HEK293 (cell line): ENCODE measurements at regions not wholly inside any gene's neighbourhood (a gene's known extent, or its start where the extent isn't known, plus 50 kb on each side); places are given as distances from the start of the nearest gene placed in this dataset.
"Not testable (repeated sequence)": the region's sequence is repeated elsewhere in the genome, so short reads cannot be mapped to it uniquely, and the experiment has no call there.

ENCODE experiments used
- CTCF ChIA-PET: fragments of 350-600 bp; formaldehyde crosslinking; extraction: SDS; loops from one replicate; lab custom pipeline; 2021; ENCODE audit warnings: antibody characterized with exemption; lab: Yijun Ruan, JAX
- POLR2A ChIA-PET: fragments of 300-600 bp; formaldehyde crosslinking; extraction: SDS; loops from one replicate; lab custom pipeline; 2020; ENCODE audit warnings: antibody characterized with exemption, inconsistent platforms; lab: Yijun Ruan, JAX
- H3K27ac ChIP-seq: fragments of 200-500 bp; sonication (Bioruptor generic); 2 replicates; pipeline ENCODE4 v1.5.1; 2014; ENCODE audit warnings: low read depth, low read length, control low read depth, inconsistent platforms; ENCODE audit errors: extremely low read depth
- H3K36me3 ChIP-seq, 2 experiments: fragments of 200-500 bp in 1 of 2; sonication (Bioruptor generic) in 1 of 2; 1 replicate in 1 of 2; 2 replicates in 1 of 2; pipeline ENCODE4 v1.5.1; 2014 to 2017; ENCODE audit warnings: inconsistent platforms in 2 of 2, low read length in 2 of 2; ENCODE audit not compliant: control insufficient read depth in 2 of 2, insufficient read depth in 1 of 2
- H3K4me1 ChIP-seq: fragments of 200-500 bp; sonication (Bioruptor generic); 2 replicates; pipeline ENCODE4 v1.5.1; 2014; ENCODE audit warnings: mild to moderate bottlenecking, low read length, inconsistent platforms; ENCODE audit not compliant: control insufficient read depth, insufficient read depth
- H3K4me3 ChIP-seq: 2 replicates; pipeline ENCODE4 v1.5.1; 2011; ENCODE audit warnings: low read depth, mild to moderate bottlenecking, control low read depth, low read length, moderate library complexity
- H3K9me3 ChIP-seq: fragments of 200-500 bp; sonication (Bioruptor generic); 2 replicates; pipeline ENCODE4 v1.5.1; 2014; ENCODE audit warnings: low read depth, low read length, inconsistent platforms; ENCODE audit not compliant: control insufficient read depth, insufficient read depth
- BCL11A ChIP-seq: fragments of 450-650 bp; formaldehyde crosslinking; IDR thresholded peaks from 2 replicates; pipeline ENCODE4 v1.5.1; 2016; ENCODE audit warnings: low read depth, missing biosample characterization, missing genetic modification characterization
- KLF16 ChIP-seq: fragments of 450-650 bp; formaldehyde crosslinking; IDR thresholded peaks from 2 replicates; pipeline ENCODE4 v1.5.1; 2017; ENCODE audit warnings: missing biosample characterization, missing genetic modification characterization
- ZNF223 ChIP-seq: fragments of 450-650 bp; formaldehyde crosslinking; IDR thresholded peaks from 2 replicates; pipeline ENCODE4 v1.5.1; 2016; ENCODE audit warnings: missing biosample characterization, missing genetic modification characterization
- ZNF391 ChIP-seq: fragments of 450-650 bp; formaldehyde crosslinking; IDR thresholded peaks from 2 replicates; pipeline ENCODE4 v1.5.1; 2016; ENCODE audit warnings: low read depth, missing biosample characterization, missing genetic modification characterization, borderline replicate concordance
- ZNF48 ChIP-seq: fragments of 450-650 bp; formaldehyde crosslinking; IDR thresholded peaks from 2 replicates; pipeline ENCODE4 v1.5.1; 2016; ENCODE audit warnings: missing biosample characterization, missing genetic modification characterization
- ZNF529 ChIP-seq: fragments of 450-650 bp; formaldehyde crosslinking; IDR thresholded peaks from 2 replicates; pipeline ENCODE4 v1.5.1; 2017; ENCODE audit warnings: missing genetic modification characterization, missing biosample characterization; ENCODE audit not compliant: insufficient replicate concordance
- ZNF560 ChIP-seq: fragments of 450-650 bp; formaldehyde crosslinking; IDR thresholded peaks from 2 replicates; pipeline ENCODE4 v1.5.1; 2017; ENCODE audit warnings: missing biosample characterization, missing genetic modification characterization, borderline replicate concordance
- ZNF654 ChIP-seq: fragments of 450-650 bp; formaldehyde crosslinking; IDR thresholded peaks from 2 replicates; pipeline ENCODE4 v1.5.1; 2016; ENCODE audit warnings: low read depth, missing biosample characterization, missing genetic modification characterization
- ZNF776 ChIP-seq: fragments of 450-650 bp; formaldehyde crosslinking; IDR thresholded peaks from 2 replicates; pipeline ENCODE4 v1.5.0; 2017; ENCODE audit warnings: missing biosample characterization, missing genetic modification characterization, borderline replicate concordance
- ZSCAN16 ChIP-seq: fragments of 450-650 bp; formaldehyde crosslinking; IDR thresholded peaks from 2 replicates; pipeline ENCODE4 v1.5.1; 2016; ENCODE audit warnings: missing biosample characterization, missing genetic modification characterization
- TF ChIP-seq, protein P1 (sequence below): sonication (generic); formaldehyde crosslinking; IDR thresholded peaks from 2 replicates; pipeline ENCODE4 v1.8.1; 2022; ENCODE audit warnings: mild to moderate bottlenecking, moderate library complexity, missing genetic modification reagents
- TF ChIP-seq, protein P2 (sequence below): fragments of 450-650 bp; formaldehyde crosslinking; IDR thresholded peaks from 2 replicates; pipeline ENCODE4 v1.5.1; 2016; ENCODE audit warnings: missing biosample characterization, missing genetic modification characterization
- TF ChIP-seq, protein P3 (sequence below): fragments of 450-650 bp; formaldehyde crosslinking; IDR thresholded peaks from 2 replicates; pipeline ENCODE4 v1.5.1; 2017; ENCODE audit warnings: missing biosample characterization, missing genetic modification characterization
- TF ChIP-seq, protein P4 (sequence below): fragments of 450-650 bp; formaldehyde crosslinking; IDR thresholded peaks from 2 replicates; pipeline ENCODE4 v1.5.1; 2017; ENCODE audit warnings: missing biosample characterization, missing genetic modification characterization
- TF ChIP-seq, protein P5 (sequence below): fragments of 450-650 bp; formaldehyde crosslinking; IDR thresholded peaks from 2 replicates; pipeline ENCODE4 v1.5.1; 2017; ENCODE audit warnings: missing biosample characterization, missing genetic modification characterization

DNA sequence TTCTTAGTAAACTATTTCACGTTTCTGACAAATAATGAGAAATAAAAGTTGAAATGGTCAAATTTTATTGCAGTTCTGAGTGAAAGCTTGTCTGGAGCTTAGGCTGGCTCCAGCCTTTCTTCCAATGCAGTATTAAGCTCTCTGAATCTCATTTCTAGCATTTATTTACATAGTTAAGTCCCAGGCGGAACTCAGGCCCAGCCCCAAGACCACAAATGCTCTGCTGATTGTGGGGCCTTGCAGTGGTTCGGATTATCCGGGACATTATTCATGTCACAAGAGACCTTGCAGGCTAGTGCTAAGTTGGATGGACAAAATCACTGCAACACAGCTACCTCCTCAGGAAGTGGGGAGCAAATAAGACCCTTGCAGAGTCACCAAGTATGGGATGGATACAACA, 2009.3 kb upstream of the CELF4 start:
- POLR2A ChIA-PET = no interaction called here
- no peaks in the 10 kb centered on the region for H3K4me1 ChIP-seq
- no peak overlapping the region for H3K4me3 ChIP-seq

DNA sequence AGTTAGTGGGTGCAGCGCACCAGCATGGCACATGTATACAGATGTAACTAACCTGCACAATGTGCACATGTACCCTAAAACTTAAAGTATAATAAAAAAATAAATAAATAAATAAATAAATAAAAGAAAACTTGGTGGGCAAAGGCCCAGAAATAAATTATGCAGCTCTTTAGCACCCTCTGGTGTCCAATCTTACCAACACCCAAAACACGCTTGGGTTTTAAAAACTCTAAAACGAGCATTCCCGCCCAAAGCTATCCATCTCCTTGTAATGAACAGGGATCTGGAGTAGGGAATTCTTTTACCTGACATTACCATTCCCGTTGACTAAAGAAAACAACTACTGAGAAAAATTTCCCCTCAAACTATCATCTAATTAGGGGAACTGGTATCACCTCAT, 2005.9 kb upstream of the CELF4 start:
- no peak overlapping the region for H3K4me3 ChIP-seq
- ChIA-PET POLR2A (no interaction called here), CTCF (no interaction called here)
- TF ChIP-seq ZSCAN16 (tag by site-specific recombination) = no peak
- peak; percentile 19; the same call in 1 of the 2 replicates for TF ChIP-seq ZNF654 (tag by site-specific recombination)
- no peak for TF ChIP-seq ZNF223 (tag by site-specific recombination)
- TF ChIP-seq, protein P1, sequence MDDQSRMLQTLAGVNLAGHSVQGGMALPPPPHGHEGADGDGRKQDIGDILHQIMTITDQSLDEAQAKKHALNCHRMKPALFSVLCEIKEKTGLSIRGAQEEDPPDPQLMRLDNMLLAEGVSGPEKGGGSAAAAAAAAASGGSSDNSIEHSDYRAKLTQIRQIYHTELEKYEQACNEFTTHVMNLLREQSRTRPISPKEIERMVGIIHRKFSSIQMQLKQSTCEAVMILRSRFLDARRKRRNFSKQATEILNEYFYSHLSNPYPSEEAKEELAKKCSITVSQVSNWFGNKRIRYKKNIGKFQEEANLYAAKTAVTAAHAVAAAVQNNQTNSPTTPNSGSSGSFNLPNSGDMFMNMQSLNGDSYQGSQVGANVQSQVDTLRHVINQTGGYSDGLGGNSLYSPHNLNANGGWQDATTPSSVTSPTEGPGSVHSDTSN = no peak
- TF ChIP-seq, protein P2, sequence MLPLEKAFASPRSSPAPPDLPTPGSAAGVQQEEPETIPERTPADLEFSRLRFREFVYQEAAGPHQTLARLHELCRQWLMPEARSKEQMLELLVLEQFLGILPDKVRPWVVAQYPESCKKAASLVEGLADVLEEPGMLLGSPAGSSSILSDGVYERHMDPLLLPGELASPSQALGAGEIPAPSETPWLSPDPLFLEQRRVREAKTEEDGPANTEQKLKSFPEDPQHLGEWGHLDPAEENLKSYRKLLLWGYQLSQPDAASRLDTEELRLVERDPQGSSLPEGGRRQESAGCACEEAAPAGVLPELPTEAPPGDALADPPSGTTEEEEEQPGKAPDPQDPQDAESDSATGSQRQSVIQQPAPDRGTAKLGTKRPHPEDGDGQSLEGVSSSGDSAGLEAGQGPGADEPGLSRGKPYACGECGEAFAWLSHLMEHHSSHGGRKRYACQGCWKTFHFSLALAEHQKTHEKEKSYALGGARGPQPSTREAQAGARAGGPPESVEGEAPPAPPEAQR (tag by site-specific recombination) = no peak
- H3K36me3 ChIP-seq = no peaks in the 10 kb centered on the region
- H3K4me1 ChIP-seq = no peaks in the 10 kb centered on the region
- H3K9me3 ChIP-seq = no peaks in the 10 kb centered on the region
- H3K27ac ChIP-seq = no peak overlapping the region

More for the DNA sequence above, 2009.3 kb upstream of the CELF4 start:
- TF ChIP-seq KLF16 (tag by site-specific recombination) = no peak
- no peak for TF ChIP-seq ZNF560
- no peak for TF ChIP-seq BCL11A
- TF ChIP-seq ZNF529 (tag by site-specific recombination) = no peak
- TF ChIP-seq ZNF223 (tag by site-specific recombination) = no peak
- TF ChIP-seq, protein P3, sequence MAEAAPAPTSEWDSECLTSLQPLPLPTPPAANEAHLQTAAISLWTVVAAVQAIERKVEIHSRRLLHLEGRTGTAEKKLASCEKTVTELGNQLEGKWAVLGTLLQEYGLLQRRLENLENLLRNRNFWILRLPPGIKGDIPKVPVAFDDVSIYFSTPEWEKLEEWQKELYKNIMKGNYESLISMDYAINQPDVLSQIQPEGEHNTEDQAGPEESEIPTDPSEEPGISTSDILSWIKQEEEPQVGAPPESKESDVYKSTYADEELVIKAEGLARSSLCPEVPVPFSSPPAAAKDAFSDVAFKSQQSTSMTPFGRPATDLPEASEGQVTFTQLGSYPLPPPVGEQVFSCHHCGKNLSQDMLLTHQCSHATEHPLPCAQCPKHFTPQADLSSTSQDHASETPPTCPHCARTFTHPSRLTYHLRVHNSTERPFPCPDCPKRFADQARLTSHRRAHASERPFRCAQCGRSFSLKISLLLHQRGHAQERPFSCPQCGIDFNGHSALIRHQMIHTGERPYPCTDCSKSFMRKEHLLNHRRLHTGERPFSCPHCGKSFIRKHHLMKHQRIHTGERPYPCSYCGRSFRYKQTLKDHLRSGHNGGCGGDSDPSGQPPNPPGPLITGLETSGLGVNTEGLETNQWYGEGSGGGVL = no peak
- no peak for TF ChIP-seq ZNF391 (tag by site-specific recombination)
- no peak for TF ChIP-seq ZNF776 (tag by site-specific recombination)
- TF ChIP-seq ZNF48 (tag by site-specific recombination) = no peak
- TF ChIP-seq, protein P4, sequence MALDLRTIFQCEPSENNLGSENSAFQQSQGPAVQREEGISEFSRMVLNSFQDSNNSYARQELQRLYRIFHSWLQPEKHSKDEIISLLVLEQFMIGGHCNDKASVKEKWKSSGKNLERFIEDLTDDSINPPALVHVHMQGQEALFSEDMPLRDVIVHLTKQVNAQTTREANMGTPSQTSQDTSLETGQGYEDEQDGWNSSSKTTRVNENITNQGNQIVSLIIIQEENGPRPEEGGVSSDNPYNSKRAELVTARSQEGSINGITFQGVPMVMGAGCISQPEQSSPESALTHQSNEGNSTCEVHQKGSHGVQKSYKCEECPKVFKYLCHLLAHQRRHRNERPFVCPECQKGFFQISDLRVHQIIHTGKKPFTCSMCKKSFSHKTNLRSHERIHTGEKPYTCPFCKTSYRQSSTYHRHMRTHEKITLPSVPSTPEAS (tag by site-specific recombination) = no peak
- TF ChIP-seq, protein P5, sequence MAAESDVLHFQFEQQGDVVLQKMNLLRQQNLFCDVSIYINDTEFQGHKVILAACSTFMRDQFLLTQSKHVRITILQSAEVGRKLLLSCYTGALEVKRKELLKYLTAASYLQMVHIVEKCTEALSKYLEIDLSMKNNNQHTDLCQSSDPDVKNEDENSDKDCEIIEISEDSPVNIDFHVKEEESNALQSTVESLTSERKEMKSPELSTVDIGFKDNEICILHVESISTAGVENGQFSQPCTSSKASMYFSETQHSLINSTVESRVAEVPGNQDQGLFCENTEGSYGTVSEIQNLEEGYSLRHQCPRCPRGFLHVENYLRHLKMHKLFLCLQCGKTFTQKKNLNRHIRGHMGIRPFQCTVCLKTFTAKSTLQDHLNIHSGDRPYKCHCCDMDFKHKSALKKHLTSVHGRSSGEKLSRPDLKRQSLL (tag by site-specific recombination) = no peak
- Histone ChIP-seq H3K27ac (no peak overlapping the region), H3K9me3 (no peaks in the 10 kb centered on the region), H3K36me3 (no peaks in the 10 kb centered on the region)
- CTCF ChIA-PET = interaction anchor here (0.6 kb wide), 1 partner anchor 78 kb away, joined by 3 read pairs; no protein-coding TSS in a partner anchor

DNA sequence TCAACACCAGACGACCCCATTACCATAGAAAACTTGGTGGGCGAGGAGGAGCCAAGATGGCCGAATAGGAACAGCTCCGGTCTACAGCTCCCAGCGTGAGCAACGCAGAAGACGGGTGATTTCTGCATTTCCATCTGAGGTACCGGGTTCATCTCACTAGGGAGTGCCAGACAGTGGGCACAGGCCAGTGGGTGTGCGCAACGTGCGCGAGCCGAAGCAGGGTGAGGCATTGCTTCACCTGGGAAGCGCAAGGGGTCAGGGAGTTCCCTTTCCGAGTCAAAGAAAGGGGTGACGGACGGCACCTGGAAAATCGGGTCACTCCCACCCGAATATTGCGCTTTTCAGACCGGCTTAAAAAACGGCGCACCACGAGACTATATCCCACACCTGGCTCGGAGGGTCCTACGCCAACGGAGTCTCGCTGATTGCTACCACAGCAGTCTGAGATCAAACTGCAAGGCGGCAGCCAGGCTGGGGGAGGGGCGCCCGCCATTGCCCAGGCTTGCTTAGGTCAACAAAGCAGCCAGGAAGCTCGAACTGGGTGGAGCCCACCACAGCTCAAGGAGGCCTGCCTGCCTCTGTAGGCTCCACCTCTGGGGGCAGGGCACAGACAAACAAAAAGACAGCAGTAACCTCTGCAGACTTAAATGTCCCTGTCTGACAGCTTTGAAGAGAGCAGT, 2000.1 kb upstream of the CELF4 start:
- POLR2A ChIA-PET, CTCF ChIA-PET, H3K4me1 ChIP-seq: not testable (repeated sequence)

More for the DNA sequence above, 2000.1 kb upstream of the CELF4 start:
- not testable (repeated sequence) for H3K27ac ChIP-seq, H3K9me3 ChIP-seq, H3K36me3 ChIP-seq, H3K4me3 ChIP-seq
